H1 (cell line): ENCODE measurements at regions not wholly inside any gene's neighbourhood (a gene's known extent, or its start where the extent isn't known, plus 50 kb on each side); places are given as distances from the start of the nearest gene placed in this dataset.
A peak's percentile ranks its signal among the peaks of the same experiment; 100 is the strongest.

Experiments
- CTCF ChIA-PET: fragments of 300-600 bp; sonication (Branson Sonifier 250); formaldehyde crosslinking; loops from one replicate; lab custom pipeline; 2021; ENCODE audit not compliant: partially characterized antibody; lab: Charles Lee
- POLR2A ChIA-PET: fragments of 300-600 bp; sonication (Branson Sonifier 250); formaldehyde crosslinking; loops from one replicate; lab custom pipeline; 2021; ENCODE audit warnings: inconsistent platforms; ENCODE audit not compliant: partially characterized antibody; lab: Charles Lee
- DNase-seq, 2 experiments: peaks; one replicate each; pipeline versions ENCODE4 v3.0.0 to v3.0.0-alpha.2; 2010 to 2022; ENCODE audit warnings: low spot score in 2 of 2, low read depth in 1 of 2, mixed read lengths in 1 of 2
- FAIRE-seq: peaks from 2 replicates; lab custom pipeline; 2011; peaks lifted over from hg19 to GRCh38; lab: Jason Lieb, UNC
- H2AFZ ChIP-seq: 2 replicates; pipeline ENCODE4 v1.8.1; 2012; ENCODE audit warnings: low read length, inconsistent platforms
- H2AK5ac ChIP-seq: 2 replicates; pipeline ENCODE4 v1.6.1; 2013; ENCODE audit warnings: low read depth, low read length
- H2BK120ac ChIP-seq: replicated peaks from 2 replicates; pipeline ENCODE3; 2013; ENCODE audit warnings: low read depth, low read length, inconsistent platforms
- H2BK12ac ChIP-seq: 2 replicates; pipeline ENCODE4 v1.6.1; 2013; ENCODE audit warnings: low read depth, low read length
- H2BK15ac ChIP-seq: 2 replicates; pipeline ENCODE4 v1.6.1; 2013; ENCODE audit warnings: low read length
- H2BK20ac ChIP-seq: 2 replicates; pipeline ENCODE4 v1.6.1; 2013; ENCODE audit warnings: low read length
- H2BK5ac ChIP-seq: 2 replicates; pipeline ENCODE4 v1.6.1; 2013; ENCODE audit warnings: low read depth, low read length
- H3K14ac ChIP-seq: 2 replicates; pipeline ENCODE4 v1.6.1; 2013; ENCODE audit warnings: inconsistent platforms; ENCODE audit not compliant: insufficient read length
- H3K18ac ChIP-seq: 2 replicates; pipeline ENCODE4 v1.6.1; 2013; ENCODE audit warnings: low read length; ENCODE audit errors: extremely low read depth
- H3K23ac ChIP-seq: 2 replicates; pipeline ENCODE4 v1.6.1; 2013; ENCODE audit warnings: inconsistent platforms; ENCODE audit not compliant: insufficient read length
- H3K23me2 ChIP-seq: 2 replicates; pipeline ENCODE4 v1.6.1; 2013; ENCODE audit warnings: low read depth, low read length
- H3K27ac ChIP-seq: 2 replicates; pipeline ENCODE4 v1.6.1; 2011; ENCODE audit warnings: low read depth, low read length, inconsistent platforms
- H3K27me3 ChIP-seq, 4 experiments: replicated peaks in 1 of 4; 1 replicate in 1 of 4; 2 replicates in 3 of 4; pipeline versions ENCODE4 v1.6.1 to v1.8.1; 2011 to 2013; ENCODE audit warnings: low read length in 3 of 4, mild to moderate bottlenecking in 3 of 4, inconsistent platforms in 2 of 4, mixed read lengths in 2 of 4, moderate library complexity in 1 of 4; ENCODE audit not compliant: control insufficient read depth in 3 of 4, insufficient read depth in 3 of 4; ENCODE audit errors: extremely low read depth in 1 of 4
- H3K36me3 ChIP-seq, 4 experiments: 2 replicates each; pipeline versions ENCODE4 v1.6.1 to v1.8.1; 2011 to 2013; ENCODE audit warnings: mild to moderate bottlenecking in 4 of 4, low read length in 3 of 4, moderate library complexity in 2 of 4, control low read depth in 1 of 4, inconsistent platforms in 1 of 4; ENCODE audit not compliant: insufficient read depth in 4 of 4, control insufficient read depth in 2 of 4
- H3K4ac ChIP-seq: replicated peaks from 2 replicates; pipeline ENCODE3; 2013; ENCODE audit warnings: low read length, low read depth, mixed read lengths, inconsistent platforms; ENCODE audit not compliant: insufficient read length
- H3K4me1 ChIP-seq, 4 experiments: replicated peaks in 1 of 4; 1 replicate in 1 of 4; 2 replicates in 3 of 4; pipeline versions ENCODE4 v1.6.1 to v1.8.1; 2011 to 2013; ENCODE audit warnings: low read length in 3 of 4, inconsistent platforms in 2 of 4, mixed read lengths in 1 of 4; ENCODE audit not compliant: insufficient read depth in 4 of 4, control insufficient read depth in 3 of 4
- H3K4me2 ChIP-seq, 2 experiments: 2 replicates each; pipeline versions ENCODE4 v1.6.1 to v1.8.1; 2011 to 2013; ENCODE audit warnings: low read depth in 2 of 2, low read length in 2 of 2, control low read depth in 1 of 2, inconsistent platforms in 1 of 2, mild to moderate bottlenecking in 1 of 2; ENCODE audit not compliant: insufficient read depth in 1 of 2
- H3K4me3 ChIP-seq, 4 experiments: fragments of 200-600, 300-600 bp in 1 of 4; sonication (generic), shearing (Covaris generic), sonication (Bioruptor Twin) in 1 of 4; 2 replicates each; pipeline versions ENCODE4 v1.5.1 to v1.8.1; 2011 to 2016; ENCODE audit warnings: low read length in 4 of 4, low read depth in 3 of 4, control low read depth in 2 of 4, inconsistent platforms in 2 of 4, mild to moderate bottlenecking in 2 of 4, mixed read lengths in 1 of 4, moderate library complexity in 1 of 4; ENCODE audit not compliant: insufficient read depth in 2 of 4; ENCODE audit errors: extremely low read depth in 1 of 4
- H3K56ac ChIP-seq: replicated peaks from 2 replicates; pipeline ENCODE3; 2013; ENCODE audit warnings: low read depth, mild to moderate bottlenecking, mixed read lengths, low read length, inconsistent platforms; ENCODE audit not compliant: insufficient read length
- H3K79me1 ChIP-seq: 2 replicates; pipeline ENCODE4 v1.6.1; 2013; ENCODE audit warnings: low read depth, low read length, control low read depth
- H3K79me2 ChIP-seq, 2 experiments: 2 replicates each; pipeline versions ENCODE4 v1.6.1 to v1.8.1; 2012 to 2013; ENCODE audit warnings: low read length in 2 of 2, mild to moderate bottlenecking in 2 of 2, inconsistent platforms in 1 of 2; ENCODE audit not compliant: insufficient read depth in 2 of 2, control insufficient read depth in 1 of 2
- H3K9ac ChIP-seq, 4 experiments: replicated peaks in 1 of 4; 1 replicate in 1 of 4; 2 replicates in 3 of 4; pipeline versions ENCODE4 v1.6.1 to v1.8.1; 2011 to 2013; ENCODE audit warnings: low read depth in 3 of 4, low read length in 3 of 4, control low read depth in 2 of 4, mild to moderate bottlenecking in 2 of 4, moderate library complexity in 2 of 4, inconsistent platforms in 1 of 4; ENCODE audit errors: extremely low read depth in 1 of 4
- H3K9me3 ChIP-seq, 2 experiments: 2 replicates each; pipeline versions ENCODE4 v1.6.1 to v1.8.1; 2012 to 2013; ENCODE audit warnings: mild to moderate bottlenecking in 2 of 2, moderate library complexity in 2 of 2, control low read depth in 1 of 2, inconsistent platforms in 1 of 2, low read depth in 1 of 2, low read length in 1 of 2, mixed read lengths in 1 of 2; ENCODE audit not compliant: insufficient read depth in 2 of 2
- H4K20me1 ChIP-seq, 2 experiments: replicated peaks in 1 of 2; 2 replicates each; pipeline versions ENCODE3 to v1.8.1; 2011 to 2013; ENCODE audit warnings: inconsistent platforms in 2 of 2, low read length in 2 of 2, mild to moderate bottlenecking in 1 of 2; ENCODE audit not compliant: insufficient read depth in 2 of 2, control insufficient read depth in 1 of 2
- H4K5ac ChIP-seq: 2 replicates; pipeline ENCODE4 v1.6.1; 2013; ENCODE audit warnings: low read length, low read depth, mixed read lengths, inconsistent platforms; ENCODE audit not compliant: insufficient read length
- H4K8ac ChIP-seq: 2 replicates; pipeline ENCODE4 v1.8.0; 2013; ENCODE audit warnings: mild to moderate bottlenecking, moderate library complexity, low read length, inconsistent platforms; ENCODE audit not compliant: insufficient read depth; ENCODE audit errors: extremely low read depth
- H4K91ac ChIP-seq: replicated peaks from 2 replicates; pipeline ENCODE3; 2013; ENCODE audit warnings: low read length, mixed read lengths, inconsistent platforms; ENCODE audit not compliant: insufficient read length
- GABPA ChIP-seq: IDR thresholded peaks from 2 replicates; pipeline ENCODE4 v1.6.1; 2011; ENCODE audit warnings: mild to moderate bottlenecking, low read length, moderate library complexity, borderline replicate concordance; ENCODE audit not compliant: insufficient read depth
- KDM4A ChIP-seq: IDR thresholded peaks from one replicate; pipeline ENCODE4 v1.7.1; 2012; ENCODE audit warnings: low read depth, mild to moderate bottlenecking, moderate library complexity, low read length, inconsistent platforms; ENCODE audit not compliant: severe bottlenecking
- RAD21 ChIP-seq, 2 experiments: IDR thresholded peaks in 1 of 2; conservative IDR thresholded peaks in 1 of 2; 2 replicates each; pipeline ENCODE4 v1.6.1; 2011; ENCODE audit warnings: low read depth in 2 of 2, low read length in 2 of 2, improper control_type of control experiment in 1 of 2, inconsistent platforms in 1 of 2, mild to moderate bottlenecking in 1 of 2, moderate library complexity in 1 of 2
- TAF7 ChIP-seq: optimal IDR thresholded peaks from 2 replicates; pipeline ENCODE3; 2011; ENCODE audit warnings: low read depth, mild to moderate bottlenecking, inconsistent platforms, low read length, moderate library complexity, borderline replicate concordance
- WGBS, 2 experiments: shearing (Covaris generic) in 1 of 2; methylation state at CpG; one replicate each; pipeline versions ENCODE4 v1.1.6 to v1.1.7; 2013 to 2015; ENCODE audit warnings: low lambda C conversion rate in 2 of 2, mixed read lengths in 2 of 2, inconsistent platforms in 1 of 2, low coverage in 1 of 2, missing lambda C conversion rate in 1 of 2; ENCODE audit not compliant: insufficient replicate concordance in 2 of 2, insufficient coverage in 1 of 2, insufficient read length in 1 of 2; ENCODE audit errors: extremely low coverage in 1 of 2, missing lambda C conversion rate in 1 of 2; 5-methylcytosine and 5-hydroxymethylcytosine counted together
- TF ChIP-seq, protein P1 (sequence below), 3 experiments: IDR thresholded peaks; 1 replicate in 2 of 3; 2 replicates in 1 of 3; pipeline versions ENCODE4 v1.5.1 to v1.6.1; 2011; ENCODE audit warnings: low read length in 3 of 3, mild to moderate bottlenecking in 3 of 3, inconsistent platforms in 2 of 3, low read depth in 1 of 3, moderate library complexity in 1 of 3; ENCODE audit not compliant: insufficient read depth in 1 of 3; ENCODE audit errors: control extremely low read depth in 1 of 3

- Histone ChIP-seq H3K4ac (no peak overlapping the region), H3K14ac (no peak overlapping the region), H2BK12ac (no peak overlapping the region), H4K20me1 (no peaks in the 10 kb centered on the region), H3K79me1 (no peaks in the 10 kb centered on the region), H2AK5ac (no peak overlapping the region), H3K27me3 (peaks cover 6 to 15% (median 12%) of the 10 kb centered on the region in 4 experiments), H3K9ac (no peak overlapping the region), H2BK120ac (no peak overlapping the region), H2AFZ (no peak overlapping the region), H3K36me3 (no peaks in the 10 kb centered on the region), H3K23ac (no peak overlapping the region), H3K4me1 (peaks cover 0 to 7% (median 3%) of the 10 kb centered on the region in 4 experiments; a peak in 5 of 7 replicates), H4K5ac (no peak overlapping the region), H3K27ac (no peak overlapping the region), H3K4me3 (no peak overlapping the region), H2BK15ac (no peak overlapping the region), H3K4me2 (no peak overlapping the region), H3K18ac (no peak overlapping the region), H4K8ac (no peak overlapping the region), H3K56ac (no peak overlapping the region), H3K9me3 (no peaks in the 10 kb centered on the region), H3K23me2 (peaks cover 2% of the 10 kb centered on the region; the same call in 1 of the 2 replicates), H4K91ac (no peak overlapping the region), H2BK20ac (no peak overlapping the region), H2BK5ac (no peak overlapping the region), H3K79me2 (no peaks in the 10 kb centered on the region)
- WGBS, 2 experiments, result 84% methylated on average over 13 of the region's 15 CpGs; no CpG with 5 or more reads in 1 of the 2 experiments
- CTCF ChIA-PET, result interaction anchor here (0.7 to 1.5 kb wide), 5 partner anchors 13 to 335 kb away, joined by 3 to 4 read pairs (median 4); no protein-coding TSS in a partner anchor
- DNase-seq, result no peak
- TF ChIP-seq TAF7 (no peak), KDM4A (no peak), GABPA (no peak), RAD21 (IDR thresholded peaks at IDR 0.05 in 1 of 2, conservative IDR thresholded peaks at IDR 0.05 in 1 of 2; ENCODE audit: low read depth in 2 of 2, low read length in 2 of 2) (peak; percentile 46 to 52; a peak in 3 of 4 replicates)
- TF ChIP-seq, protein P1, sequence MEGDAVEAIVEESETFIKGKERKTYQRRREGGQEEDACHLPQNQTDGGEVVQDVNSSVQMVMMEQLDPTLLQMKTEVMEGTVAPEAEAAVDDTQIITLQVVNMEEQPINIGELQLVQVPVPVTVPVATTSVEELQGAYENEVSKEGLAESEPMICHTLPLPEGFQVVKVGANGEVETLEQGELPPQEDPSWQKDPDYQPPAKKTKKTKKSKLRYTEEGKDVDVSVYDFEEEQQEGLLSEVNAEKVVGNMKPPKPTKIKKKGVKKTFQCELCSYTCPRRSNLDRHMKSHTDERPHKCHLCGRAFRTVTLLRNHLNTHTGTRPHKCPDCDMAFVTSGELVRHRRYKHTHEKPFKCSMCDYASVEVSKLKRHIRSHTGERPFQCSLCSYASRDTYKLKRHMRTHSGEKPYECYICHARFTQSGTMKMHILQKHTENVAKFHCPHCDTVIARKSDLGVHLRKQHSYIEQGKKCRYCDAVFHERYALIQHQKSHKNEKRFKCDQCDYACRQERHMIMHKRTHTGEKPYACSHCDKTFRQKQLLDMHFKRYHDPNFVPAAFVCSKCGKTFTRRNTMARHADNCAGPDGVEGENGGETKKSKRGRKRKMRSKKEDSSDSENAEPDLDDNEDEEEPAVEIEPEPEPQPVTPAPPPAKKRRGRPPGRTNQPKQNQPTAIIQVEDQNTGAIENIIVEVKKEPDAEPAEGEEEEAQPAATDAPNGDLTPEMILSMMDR (IDR thresholded peaks at IDR 0.05; ENCODE audit: control extremely low read depth in 1 of 3, insufficient read depth in 1 of 3, low read depth in 1 of 3, low read length in 3 of 3), result peak in 2 of 3 experiments; percentile 5 to 30; a peak in 3 of 4 replicates
- no peak for FAIRE-seq
- POLR2A ChIA-PET, result interaction anchor here (0.7 kb wide), 1 partner anchor 32 kb away, joined by 3 read pairs; no protein-coding TSS in a partner anchor
These were observed 161.1 kb upstream of the CADM1 start for GRCh38 chr11:115665175-115665821.
